ENCODE measurements at regions not wholly inside any gene's neighbourhood (a gene's known extent, or its start where the extent isn't known, plus 50 kb on each side); places are given as distances from the start of the nearest gene placed in this dataset.

DNA sequence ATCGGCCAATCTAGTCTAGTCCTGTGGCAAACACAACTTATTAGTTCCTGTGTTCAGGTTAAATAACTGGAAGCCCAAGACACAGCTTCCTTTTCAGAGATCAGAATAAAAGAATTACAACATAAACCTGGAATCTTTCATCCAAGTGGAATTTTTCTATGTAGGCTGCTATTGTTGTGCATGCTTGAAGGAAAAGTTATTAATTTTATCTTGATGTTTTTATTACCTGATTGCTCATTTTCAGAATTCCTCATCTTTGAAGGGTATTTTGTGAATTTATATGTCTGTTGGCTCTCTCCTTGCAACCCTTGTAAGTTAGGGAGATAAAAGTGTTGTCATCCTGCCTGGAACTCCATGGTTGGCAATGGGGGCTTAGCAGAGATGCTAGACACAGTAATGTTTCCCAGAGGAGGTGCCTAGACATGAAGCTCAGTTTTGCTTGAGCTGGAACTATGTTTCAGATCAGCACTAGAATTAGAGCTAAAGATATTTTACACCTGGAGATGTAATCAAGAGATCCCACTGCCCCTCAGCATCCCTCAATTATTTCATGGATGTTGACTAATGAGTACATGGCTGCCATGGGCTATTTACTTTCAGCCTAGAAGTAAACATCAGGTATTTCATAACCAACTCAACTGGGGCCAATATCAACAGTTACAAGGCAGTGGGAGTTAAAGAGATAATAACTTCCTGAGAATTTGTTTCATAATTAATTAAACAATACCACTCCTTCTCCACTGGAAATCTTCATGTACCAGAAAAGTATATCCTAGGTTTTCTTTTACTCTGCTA is 367.0 kb upstream of the MARCKS start:
- TF ChIP-seq EZH2 (IDR thresholded peaks at IDR 0.05) = no peak
- TF ChIP-seq POLR2AphosphoS5 (IDR thresholded peaks at IDR 0.05; ENCODE audit: borderline replicate concordance, low read depth, low read length) = no peak
- no peak for TF ChIP-seq FOXP2 (optimal IDR thresholded peaks at IDR 0.05; ENCODE audit: control extremely low read depth, extremely low read length, insufficient read depth)

All from SK-N-MC (cell line).